ENCODE measurements at regions not wholly inside any gene's neighbourhood (a gene's known extent, or its start where the extent isn't known, plus 50 kb on each side); places are given as distances from the start of the nearest gene placed in this dataset.

- in situ Hi-C loops (cut with MboI; ENCODE audit: low sequenced_read_pairs) (no loop called here), intact Hi-C loops (cut with micrococcal nuclease) (no loop called here), dilution Hi-C loops (cut with HindIII; ENCODE audit: low sequenced_read_pairs, unreplicated experiment) (no loop called here)
- Histone ChIP-seq H4K91ac (ENCODE audit: insufficient read depth, low read depth, low read length) (no peak overlapping the region), H2AK9ac (replicated peaks; ENCODE audit: low read depth, low read length, poor library complexity) (no peak overlapping the region), H4K20me1 (ENCODE audit: insufficient read depth, low read length) (no peaks in the 10 kb centered on the region), H4K8ac (ENCODE audit: low read depth in 2 of 2, low read length in 2 of 2) (no peak overlapping the region), H3K27me3 (ENCODE audit: control insufficient read depth, insufficient read depth, low read length) (no peaks in the 10 kb centered on the region), H4K5ac (ENCODE audit: low read depth, low read length) (no peak overlapping the region), H3K79me1 (ENCODE audit: low read depth in 1 of 2, low read length in 2 of 2) (no peaks in the 10 kb centered on the region), H3K9me3 (ENCODE audit: control insufficient read depth, insufficient read depth, low read length) (no peaks in the 10 kb centered on the region; the same call in 1 of the 2 replicates), H3K27ac (ENCODE audit: insufficient read depth, low read length) (no peak overlapping the region), H3K4ac (ENCODE audit: low read depth, low read length) (no peak overlapping the region), H3K14ac (replicated peaks; ENCODE audit: low read depth, low read length) (no peak overlapping the region), H3K56ac (ENCODE audit: extremely low read depth, insufficient read depth, low read length) (no peak overlapping the region), H2BK20ac (ENCODE audit: low read depth, low read length) (no peak overlapping the region), H3K4me1 (ENCODE audit: control insufficient read depth, insufficient read depth, low read length) (peaks cover 7% of the 10 kb centered on the region), H3K4me2 (ENCODE audit: low read depth, low read length) (no peak overlapping the region), H2BK120ac (ENCODE audit: low read depth, low read length) (no peak overlapping the region), H2AK5ac (ENCODE audit: low read depth, low read length) (no peak overlapping the region), H3K23ac (ENCODE audit: low read depth, low read length) (no peak overlapping the region), H3K36me3 (ENCODE audit: control insufficient read depth, insufficient read depth, low read length) (no peaks in the 10 kb centered on the region), H3K4me3 (ENCODE audit: insufficient read depth, low read depth, low read length) (no peak overlapping the region), H3K9ac (ENCODE audit: low read depth, low read length) (no peak overlapping the region), H2BK5ac (ENCODE audit: low read depth, low read length, poor library complexity, severe bottlenecking) (no peak overlapping the region), H3K18ac (ENCODE audit: low read depth, low read length) (no peak overlapping the region), H2AFZ (replicated peaks; ENCODE audit: low read length, poor library complexity) (no peak overlapping the region), H3K9me1 (ENCODE audit: insufficient read depth, low read length) (no peaks in the 10 kb centered on the region), H2BK15ac (ENCODE audit: low read depth, low read length) (no peak overlapping the region)
- TF ChIP-seq, protein P1, sequence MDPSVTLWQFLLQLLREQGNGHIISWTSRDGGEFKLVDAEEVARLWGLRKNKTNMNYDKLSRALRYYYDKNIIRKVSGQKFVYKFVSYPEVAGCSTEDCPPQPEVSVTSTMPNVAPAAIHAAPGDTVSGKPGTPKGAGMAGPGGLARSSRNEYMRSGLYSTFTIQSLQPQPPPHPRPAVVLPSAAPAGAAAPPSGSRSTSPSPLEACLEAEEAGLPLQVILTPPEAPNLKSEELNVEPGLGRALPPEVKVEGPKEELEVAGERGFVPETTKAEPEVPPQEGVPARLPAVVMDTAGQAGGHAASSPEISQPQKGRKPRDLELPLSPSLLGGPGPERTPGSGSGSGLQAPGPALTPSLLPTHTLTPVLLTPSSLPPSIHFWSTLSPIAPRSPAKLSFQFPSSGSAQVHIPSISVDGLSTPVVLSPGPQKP (IDR thresholded peaks at IDR 0.05; ENCODE audit: borderline replicate concordance, low read depth, low read length), result no peak
- no peak for TF ChIP-seq CHD1 (IDR thresholded peaks at IDR 0.05; ENCODE audit: low read depth, low read length)
- TF ChIP-seq NFE2L2 (IDR thresholded peaks at IDR 0.05; ENCODE audit: low read depth, low read length), result no peak
- TF ChIP-seq MAZ (IDR thresholded peaks at IDR 0.05; ENCODE audit: borderline replicate concordance, low read depth, low read length), result no peak
- no peak for TF ChIP-seq RAD21 (IDR thresholded peaks at IDR 0.05; ENCODE audit: low read length)
- no peak for TF ChIP-seq MAFK (IDR thresholded peaks at IDR 0.05; ENCODE audit: low read depth, low read length)
- no peak for TF ChIP-seq SMC3 (IDR thresholded peaks at IDR 0.05; ENCODE audit: low read depth, low read length)
- TF ChIP-seq, protein P2, sequence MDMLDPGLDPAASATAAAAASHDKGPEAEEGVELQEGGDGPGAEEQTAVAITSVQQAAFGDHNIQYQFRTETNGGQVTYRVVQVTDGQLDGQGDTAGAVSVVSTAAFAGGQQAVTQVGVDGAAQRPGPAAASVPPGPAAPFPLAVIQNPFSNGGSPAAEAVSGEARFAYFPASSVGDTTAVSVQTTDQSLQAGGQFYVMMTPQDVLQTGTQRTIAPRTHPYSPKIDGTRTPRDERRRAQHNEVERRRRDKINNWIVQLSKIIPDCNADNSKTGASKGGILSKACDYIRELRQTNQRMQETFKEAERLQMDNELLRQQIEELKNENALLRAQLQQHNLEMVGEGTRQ (IDR thresholded peaks at IDR 0.05; ENCODE audit: low read depth, low read length), result no peak
- WGBS, 2 experiments (ENCODE audit: extremely low coverage in 2 of 2, insufficient read length in 1 of 2), result no CpG with 5 or more reads among the region's 5 CpGs
- CTCF ChIA-PET, result no interaction called here
- BruUV-seq (replicated peaks), result no TSS peak
- no peak for DNase-seq
- POLR2A ChIA-PET (ENCODE audit: unreplicated experiment), result no interaction called here
- no peak for ATAC-seq (ENCODE audit: low read depth)
Observed at GRCh38 chr17:37801171-37801570, 56.3 kb upstream of the HNF1B start.
